SW480 (cell line): ENCODE measurements at regions not wholly inside any gene's neighbourhood (a gene's known extent, or its start where the extent isn't known, plus 50 kb on each side); places are given as distances from the start of the nearest gene placed in this dataset.
"Not testable (repeated sequence)": the region's sequence is repeated elsewhere in the genome, so short reads cannot be mapped to it uniquely, and the experiment has no call there.

Experiments used
- DNase-seq: peaks from one replicate; pipeline ENCODE4 v3.0.0-alpha.2; 2016; ENCODE audit warnings: low spot score

DNA sequence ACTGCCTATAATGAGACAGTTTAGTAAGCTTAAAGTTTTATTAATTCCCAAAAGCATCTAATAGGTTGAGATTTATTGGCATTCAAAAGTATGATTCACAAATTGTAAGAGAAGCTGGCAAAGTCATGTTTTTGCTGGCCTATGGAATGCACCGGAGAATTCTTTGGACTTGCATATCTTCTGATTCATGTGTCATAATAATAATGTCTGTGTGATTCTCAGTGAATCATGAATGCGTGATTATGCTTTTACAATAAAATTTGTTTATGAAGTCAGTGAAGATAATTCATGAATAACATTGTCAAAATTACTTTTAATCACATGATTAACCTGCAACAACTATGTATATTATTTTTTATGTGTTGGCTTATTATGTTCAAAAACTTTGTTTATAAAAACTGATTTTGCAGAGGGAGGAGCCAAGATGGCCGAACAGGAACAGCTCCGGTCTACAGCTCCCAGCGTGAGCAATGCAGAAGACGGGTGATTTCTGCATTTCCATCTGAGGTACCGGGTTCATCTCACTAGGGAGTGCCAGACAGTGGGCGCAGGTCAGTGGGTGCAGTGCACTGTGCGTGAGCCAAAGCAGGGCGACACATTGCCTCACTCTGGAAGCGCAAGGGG, 389.2 kb downstream of the SRGAP2C start:
- DNase-seq, result not testable (repeated sequence)

DNA sequence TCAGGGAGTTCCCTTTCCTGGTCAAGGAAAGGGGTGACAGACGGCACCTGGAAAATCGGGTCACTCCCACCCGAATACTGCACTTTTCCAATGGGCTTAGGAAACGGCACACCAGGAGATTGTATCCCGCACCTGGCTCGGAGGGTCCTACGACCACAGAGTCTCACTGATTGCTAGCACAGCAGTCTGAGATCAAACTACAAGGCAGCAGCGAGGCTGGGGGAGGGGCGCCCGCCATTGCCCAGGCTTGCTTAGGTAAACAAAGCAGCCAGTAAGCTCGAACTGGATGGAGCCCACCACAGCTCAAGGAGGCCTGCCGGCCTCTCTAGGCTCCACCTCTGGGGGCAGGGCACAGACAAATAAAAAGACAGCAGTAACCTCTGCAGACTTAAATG, 389.7 kb downstream of the SRGAP2C start:
- not testable (repeated sequence) for DNase-seq

GRCh38 chr1:121582898-121583297, 398.1 kb downstream of the SRGAP2C start:
- DNase-seq, result not testable (repeated sequence)

DNA sequence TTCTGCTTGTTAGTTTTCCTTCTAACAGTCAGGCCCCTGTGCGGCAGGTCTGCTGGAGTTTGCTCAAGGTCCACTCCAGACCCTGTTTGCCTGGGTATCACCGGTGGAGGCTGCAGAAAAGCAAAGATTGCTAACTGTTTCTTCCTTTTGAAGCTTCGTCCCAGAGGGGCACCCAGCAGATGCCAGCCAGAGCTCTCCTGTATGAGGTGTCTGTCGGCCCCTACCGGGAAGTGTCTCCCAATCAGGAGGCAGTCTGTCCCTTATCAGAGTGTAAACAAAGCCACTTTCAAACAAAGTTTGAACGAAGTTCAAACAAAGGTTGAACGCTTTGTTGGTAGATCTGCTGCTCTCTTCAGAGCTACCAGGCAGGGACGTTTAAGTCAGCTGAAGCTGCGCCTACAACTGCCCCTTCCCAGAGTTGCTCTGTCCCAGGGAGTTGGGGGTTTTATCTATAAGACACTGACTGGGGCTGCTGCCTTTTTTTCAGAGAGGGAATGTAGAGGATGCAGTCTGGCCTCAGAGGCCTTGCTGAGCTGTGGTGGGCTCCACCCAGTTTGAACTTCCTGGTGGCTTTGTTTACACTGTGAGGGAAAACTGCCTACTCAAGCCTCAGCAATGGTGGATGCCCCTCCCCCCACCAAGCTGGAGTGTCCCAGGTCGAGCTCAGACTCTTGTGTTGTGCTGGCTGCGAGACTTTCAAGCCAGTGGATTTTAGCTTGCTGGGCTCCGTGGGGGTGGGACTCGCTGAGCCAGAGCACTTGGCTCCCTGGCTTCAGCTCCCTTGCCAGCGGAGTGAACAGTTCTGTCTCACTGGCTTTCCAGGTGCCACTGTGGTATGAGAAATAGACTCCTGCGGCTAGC, 401.8 kb downstream of the SRGAP2C start:
- no peak for DNase-seq

DNA sequence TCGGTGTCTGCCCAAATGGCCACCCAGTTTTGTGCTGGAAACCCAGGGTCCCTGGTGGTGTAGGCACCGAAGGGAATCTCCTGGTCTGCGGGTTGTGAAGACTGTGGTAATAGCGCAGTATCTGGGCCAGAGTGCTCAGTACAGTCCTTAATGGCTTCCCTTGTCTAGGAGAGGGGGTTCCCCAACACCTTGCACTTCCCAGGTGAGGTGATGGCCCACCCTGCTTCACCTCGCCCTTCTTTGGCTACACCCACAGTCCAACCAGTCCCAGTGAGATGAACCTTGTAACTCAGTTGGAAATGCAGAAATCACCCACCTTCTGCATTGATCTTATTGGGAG, 402.4 kb downstream of the SRGAP2C start:
- no peak for DNase-seq

DNA sequence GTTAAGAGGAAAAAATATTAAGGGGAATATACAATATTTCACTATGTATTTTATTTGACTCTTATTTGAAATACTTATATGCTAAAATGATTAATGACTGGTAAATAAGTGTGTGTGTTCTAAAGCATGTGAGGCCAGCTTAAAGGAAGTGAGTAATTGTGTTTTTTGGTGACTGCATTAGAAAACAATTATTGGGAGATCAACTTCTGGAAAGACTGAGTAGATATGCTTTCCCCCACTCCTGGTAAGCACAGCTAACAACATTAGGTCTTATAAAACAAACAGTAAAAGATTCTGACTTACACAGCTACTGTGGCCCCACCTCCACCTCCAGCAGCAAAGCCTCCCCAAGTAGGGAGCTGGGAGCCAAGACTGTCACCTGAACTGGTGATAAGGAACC, 403.0 kb downstream of the SRGAP2C start:
- DNase-seq, result no peak

DNA sequence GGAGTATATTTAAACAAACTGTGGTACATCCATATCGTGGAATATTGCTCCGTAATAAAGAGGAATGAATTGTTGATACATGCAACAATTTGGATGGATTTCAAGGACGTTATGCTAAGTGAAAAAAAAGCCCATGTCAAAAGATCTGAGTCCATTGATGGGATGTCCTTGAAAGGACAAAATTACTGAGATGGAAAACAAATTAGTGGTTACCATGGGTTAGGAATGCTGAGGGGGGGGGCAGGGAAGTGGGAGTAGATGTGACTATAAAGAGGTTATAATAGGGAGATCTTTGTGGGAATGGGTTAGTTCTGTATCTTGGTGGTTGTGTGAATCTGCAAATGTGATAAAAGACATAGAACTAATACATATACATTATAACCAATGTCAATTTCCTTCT, 409.3 kb downstream of the SRGAP2C start:
- DNase-seq, result no peak

GRCh38 chr1:121595089-121595488, 410.3 kb downstream of the SRGAP2C start:
- DNase-seq, result no peak

GRCh38 chr1:121604843-121605444, 420.2 kb downstream of the SRGAP2C start:
- not testable (repeated sequence) for DNase-seq

- DNase-seq, result not testable (repeated sequence)
Measured at GRCh38 chr1:121607499-121607898, 422.7 kb downstream of the SRGAP2C start.
